ENCODE measurements at regions not wholly inside any gene's neighbourhood (a gene's known extent, or its start where the extent isn't known, plus 50 kb on each side); places are given as distances from the start of the nearest gene placed in this dataset.

DNA sequence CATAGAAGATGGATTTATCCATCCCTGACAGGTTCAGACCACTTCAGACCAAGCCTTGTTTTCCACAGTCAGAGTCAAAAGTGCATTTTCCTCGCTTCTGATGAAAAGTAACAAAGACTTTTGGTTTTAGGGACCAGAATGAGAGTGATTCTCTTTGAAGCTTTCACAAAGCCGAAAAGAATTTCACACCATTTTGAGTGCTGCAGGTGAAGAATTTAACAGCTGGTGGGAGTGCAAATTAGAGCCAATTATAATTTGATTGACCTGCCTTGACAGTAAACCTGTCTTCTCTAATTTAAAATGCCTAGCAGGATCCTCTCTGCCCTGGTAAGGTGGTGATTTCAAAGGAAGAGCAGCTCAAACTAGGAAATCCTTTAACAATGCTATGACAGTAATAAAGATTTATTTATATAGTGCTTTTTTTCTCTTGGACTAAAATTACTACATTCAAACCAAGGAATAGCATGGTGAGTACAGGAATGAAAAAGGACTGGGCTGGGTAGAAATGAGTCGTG, 241.6 kb downstream of the HRH4 start:
- peak overlapping the region; percentile 55; the same call in 1 of the 2 replicates for H2BK20ac ChIP-seq (ENCODE audit: low read depth, low read length)
- no peak for ATAC-seq (ENCODE audit: low read depth)

More for the DNA sequence above, 241.6 kb downstream of the HRH4 start:
- H4K20me1 ChIP-seq (ENCODE audit: insufficient read depth, low read length) = peaks cover 5% of the 10 kb centered on the region; the same call in 1 of the 2 replicates
- no peak overlapping the region for H3K18ac ChIP-seq (ENCODE audit: low read depth, low read length)
- no peak overlapping the region; the same call in 1 of the 2 replicates for H3K14ac ChIP-seq (replicated peaks; ENCODE audit: low read depth, low read length)
- H2BK120ac ChIP-seq (ENCODE audit: low read depth, low read length) = peak overlapping the region; percentile 49; the same call in 1 of the 2 replicates
- BruUV-seq (replicated peaks) = no TSS peak
- no peak overlapping the region for H3K9ac ChIP-seq (ENCODE audit: low read depth, low read length)
- H3K4me3 ChIP-seq (ENCODE audit: insufficient read depth, low read depth, low read length) = no peak overlapping the region
- DNase-seq = no peak
- H3K4me1 ChIP-seq (ENCODE audit: control insufficient read depth, insufficient read depth, low read length) = peaks cover 7% of the 10 kb centered on the region
- H3K23ac ChIP-seq (ENCODE audit: low read depth, low read length) = no peak overlapping the region
- peaks cover 8% of the 10 kb centered on the region for H3K9me3 ChIP-seq (ENCODE audit: control insufficient read depth, insufficient read depth, low read length)
- no peak overlapping the region for H3K4me2 ChIP-seq (ENCODE audit: low read depth, low read length)
- intact Hi-C loops (cut with micrococcal nuclease) (no loop called here), in situ Hi-C loops (cut with MboI; ENCODE audit: low sequenced_read_pairs) (no loop called here), dilution Hi-C loops (cut with HindIII; ENCODE audit: low sequenced_read_pairs, unreplicated experiment) (no loop called here)
- no peak overlapping the region for H4K91ac ChIP-seq (ENCODE audit: insufficient read depth, low read depth, low read length)
- no peak overlapping the region for H4K8ac ChIP-seq (ENCODE audit: low read depth in 2 of 2, low read length in 2 of 2)
- WGBS, 2 experiments (ENCODE audit: extremely low coverage in 2 of 2, insufficient read length in 1 of 2) = no CpG with 5 or more reads among the region's 3 CpGs
- H3K79me1 ChIP-seq (ENCODE audit: low read depth in 1 of 2, low read length in 2 of 2) = no peaks in the 10 kb centered on the region
- no peak overlapping the region for H2AFZ ChIP-seq (replicated peaks; ENCODE audit: low read length, poor library complexity)
- POLR2A ChIA-PET (ENCODE audit: unreplicated experiment) = no interaction called here
- peaks cover 4% of the 10 kb centered on the region; the same call in 1 of the 2 replicates for H3K27me3 ChIP-seq (ENCODE audit: control insufficient read depth, insufficient read depth, low read length)
- H2BK15ac ChIP-seq (ENCODE audit: low read depth, low read length) = no peak overlapping the region
- H4K5ac ChIP-seq (ENCODE audit: low read depth, low read length) = no peak overlapping the region
- H2AK9ac ChIP-seq (replicated peaks; ENCODE audit: low read depth, low read length, poor library complexity) = no peak overlapping the region
- no peak for TF ChIP-seq BHLHE40 (IDR thresholded peaks at IDR 0.05; ENCODE audit: low read depth, low read length)
- no peak for TF ChIP-seq NFE2L2 (IDR thresholded peaks at IDR 0.05; ENCODE audit: low read depth, low read length)
- TF ChIP-seq, protein P1, sequence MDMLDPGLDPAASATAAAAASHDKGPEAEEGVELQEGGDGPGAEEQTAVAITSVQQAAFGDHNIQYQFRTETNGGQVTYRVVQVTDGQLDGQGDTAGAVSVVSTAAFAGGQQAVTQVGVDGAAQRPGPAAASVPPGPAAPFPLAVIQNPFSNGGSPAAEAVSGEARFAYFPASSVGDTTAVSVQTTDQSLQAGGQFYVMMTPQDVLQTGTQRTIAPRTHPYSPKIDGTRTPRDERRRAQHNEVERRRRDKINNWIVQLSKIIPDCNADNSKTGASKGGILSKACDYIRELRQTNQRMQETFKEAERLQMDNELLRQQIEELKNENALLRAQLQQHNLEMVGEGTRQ (IDR thresholded peaks at IDR 0.05; ENCODE audit: low read depth, low read length) = no peak
- TF ChIP-seq RAD21 (IDR thresholded peaks at IDR 0.05; ENCODE audit: low read length) = no peak
- TF ChIP-seq CHD1 (IDR thresholded peaks at IDR 0.05; ENCODE audit: low read depth, low read length) = no peak
- no peak for TF ChIP-seq RFX5 (IDR thresholded peaks at IDR 0.05; ENCODE audit: low read depth, low read length)
- no peak for TF ChIP-seq MXI1 (IDR thresholded peaks at IDR 0.05; ENCODE audit: borderline replicate concordance, low read depth, low read length)
- TF ChIP-seq MAFK (IDR thresholded peaks at IDR 0.05; ENCODE audit: low read depth, low read length) = no peak
- TF ChIP-seq FOS (IDR thresholded peaks at IDR 0.05; ENCODE audit: low read depth, low read length) = no peak
- TF ChIP-seq CEBPB (IDR thresholded peaks at IDR 0.05; ENCODE audit: low read depth, low read length) = no peak
- no peak for TF ChIP-seq RCOR1 (IDR thresholded peaks at IDR 0.05; ENCODE audit: insufficient replicate concordance, low read length)
- H2AK5ac ChIP-seq (ENCODE audit: low read depth, low read length) = no peak overlapping the region
- H3K4ac ChIP-seq (ENCODE audit: low read depth, low read length) = no peak overlapping the region
- no peak overlapping the region for H2BK5ac ChIP-seq (ENCODE audit: low read depth, low read length, poor library complexity, severe bottlenecking)
- no peaks in the 10 kb centered on the region for H3K36me3 ChIP-seq (ENCODE audit: control insufficient read depth, insufficient read depth, low read length)
- peaks cover 8% of the 10 kb centered on the region; the same call in 1 of the 2 replicates for H3K9me1 ChIP-seq (ENCODE audit: insufficient read depth, low read length)
- H3K56ac ChIP-seq (ENCODE audit: extremely low read depth, insufficient read depth, low read length) = no peak overlapping the region
- CTCF ChIA-PET = interaction anchor here (1.3 kb wide), 1 partner anchor 100 kb away, joined by 3 read pairs; no protein-coding TSS in a partner anchor
- no peak overlapping the region for H3K27ac ChIP-seq (ENCODE audit: insufficient read depth, low read length)
